ENCODE measurements at regions not wholly inside any gene's neighbourhood (a gene's known extent, or its start where the extent isn't known, plus 50 kb on each side); places are given as distances from the start of the nearest gene placed in this dataset.

DNA sequence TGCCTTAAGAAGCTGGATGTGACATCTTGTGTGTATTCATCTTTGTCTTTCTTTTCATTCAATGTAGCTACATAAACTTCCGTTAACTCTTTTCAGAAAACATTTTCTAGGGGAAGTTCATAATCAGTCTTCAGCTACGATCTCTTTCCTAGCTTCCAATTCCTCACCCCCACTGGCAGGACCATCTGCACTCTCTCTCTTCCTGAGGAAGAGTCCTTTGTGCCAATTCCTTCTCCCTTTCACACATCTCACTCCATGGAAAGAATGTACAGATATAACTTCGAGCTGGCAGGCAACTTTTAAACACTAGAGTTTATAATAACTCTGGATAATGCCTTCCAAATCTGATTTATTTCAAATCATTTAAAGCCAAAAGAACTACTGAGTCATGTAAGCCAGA, 495.7 kb downstream of the GALC start:
- no peak for DNase-seq

DNA sequence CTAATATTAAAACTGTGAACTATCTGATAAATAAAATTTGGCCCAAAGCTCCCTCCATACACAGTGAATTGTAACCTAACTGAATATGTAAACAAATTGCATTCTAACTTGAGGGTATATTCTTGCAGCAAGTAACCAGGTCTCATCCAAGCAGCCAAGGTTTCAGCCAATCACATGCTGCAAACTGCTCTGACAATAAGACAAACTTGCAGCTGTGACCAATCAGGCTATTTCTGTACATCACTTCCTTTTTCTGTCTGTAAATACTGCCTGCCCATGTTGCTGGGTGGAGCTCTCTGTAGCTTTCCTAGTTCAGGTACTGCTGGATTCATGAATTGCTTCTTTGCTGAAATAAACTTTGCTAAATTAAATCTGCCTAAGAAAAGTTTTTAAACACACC, 499.0 kb downstream of the GALC start:
- no peak for DNase-seq

DNA sequence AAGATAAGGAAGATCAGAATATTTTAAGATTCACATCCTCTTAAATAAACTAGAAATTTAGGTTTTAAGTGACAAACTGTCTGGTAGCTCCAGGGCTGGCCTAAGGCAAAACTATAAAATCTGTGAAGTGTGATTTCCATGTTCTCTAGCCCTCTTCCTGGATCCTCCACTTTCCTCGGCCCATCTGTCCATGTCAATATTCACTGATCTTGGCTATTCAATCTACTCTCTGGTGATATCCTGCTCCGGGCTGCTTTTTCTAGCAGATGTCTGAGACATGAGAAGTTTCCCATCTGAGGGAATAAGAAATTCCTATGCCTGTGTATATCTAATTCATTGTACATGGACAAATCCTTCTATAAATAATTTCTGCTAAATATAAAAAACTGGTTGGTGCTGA, 500.4 kb downstream of the GALC start:
- DNase-seq: no peak

DNA sequence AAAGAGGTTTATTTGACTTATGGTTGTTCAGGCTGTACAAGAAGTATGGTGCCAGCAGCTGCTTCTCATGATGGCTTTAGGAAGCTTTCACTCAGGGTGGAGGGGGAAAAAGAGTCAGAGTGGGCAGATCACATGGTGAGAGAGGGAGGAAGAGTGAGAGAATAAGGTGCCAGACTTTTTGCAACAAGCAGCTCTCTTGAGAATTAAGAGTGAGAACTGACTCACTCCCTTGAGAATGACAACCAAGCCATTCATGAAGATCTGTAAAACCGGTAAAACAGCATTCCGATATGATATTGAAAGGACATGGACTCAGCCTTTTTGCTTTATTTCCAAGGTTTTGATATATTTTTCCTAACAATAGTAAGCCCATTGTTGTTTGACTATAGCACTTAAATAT, 501.2 kb downstream of the GALC start:
- no peak for DNase-seq

DNA sequence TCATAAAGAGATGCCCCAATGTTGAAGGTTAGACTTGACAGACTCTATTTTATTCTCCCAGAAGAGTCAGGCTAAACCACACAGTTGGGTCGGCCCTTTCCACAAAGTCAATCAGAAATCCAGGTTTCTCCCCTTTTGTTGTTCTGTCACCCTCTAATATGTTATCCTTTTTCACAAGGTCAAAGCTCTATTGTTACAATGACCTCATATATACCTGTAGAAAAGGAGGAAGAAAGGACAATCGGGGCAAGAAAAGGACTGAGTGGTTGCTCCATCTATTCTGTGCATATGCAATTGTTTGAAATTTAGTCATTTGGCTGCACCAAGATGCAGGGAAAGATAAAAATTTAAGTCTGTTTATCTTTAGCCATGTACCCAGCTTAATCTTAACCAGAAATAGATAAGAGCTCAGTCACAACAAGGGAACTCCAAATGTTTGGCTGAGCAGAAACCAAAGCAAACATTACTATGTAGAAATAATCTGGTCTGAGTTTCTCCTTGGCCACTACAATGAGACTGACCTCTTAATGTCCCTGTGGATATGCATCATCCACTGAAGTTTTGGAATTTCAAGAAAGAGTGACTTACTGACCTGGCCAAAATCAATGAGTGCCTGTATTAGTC, 503.7 kb downstream of the GALC start:
- no peak for DNase-seq

DNA sequence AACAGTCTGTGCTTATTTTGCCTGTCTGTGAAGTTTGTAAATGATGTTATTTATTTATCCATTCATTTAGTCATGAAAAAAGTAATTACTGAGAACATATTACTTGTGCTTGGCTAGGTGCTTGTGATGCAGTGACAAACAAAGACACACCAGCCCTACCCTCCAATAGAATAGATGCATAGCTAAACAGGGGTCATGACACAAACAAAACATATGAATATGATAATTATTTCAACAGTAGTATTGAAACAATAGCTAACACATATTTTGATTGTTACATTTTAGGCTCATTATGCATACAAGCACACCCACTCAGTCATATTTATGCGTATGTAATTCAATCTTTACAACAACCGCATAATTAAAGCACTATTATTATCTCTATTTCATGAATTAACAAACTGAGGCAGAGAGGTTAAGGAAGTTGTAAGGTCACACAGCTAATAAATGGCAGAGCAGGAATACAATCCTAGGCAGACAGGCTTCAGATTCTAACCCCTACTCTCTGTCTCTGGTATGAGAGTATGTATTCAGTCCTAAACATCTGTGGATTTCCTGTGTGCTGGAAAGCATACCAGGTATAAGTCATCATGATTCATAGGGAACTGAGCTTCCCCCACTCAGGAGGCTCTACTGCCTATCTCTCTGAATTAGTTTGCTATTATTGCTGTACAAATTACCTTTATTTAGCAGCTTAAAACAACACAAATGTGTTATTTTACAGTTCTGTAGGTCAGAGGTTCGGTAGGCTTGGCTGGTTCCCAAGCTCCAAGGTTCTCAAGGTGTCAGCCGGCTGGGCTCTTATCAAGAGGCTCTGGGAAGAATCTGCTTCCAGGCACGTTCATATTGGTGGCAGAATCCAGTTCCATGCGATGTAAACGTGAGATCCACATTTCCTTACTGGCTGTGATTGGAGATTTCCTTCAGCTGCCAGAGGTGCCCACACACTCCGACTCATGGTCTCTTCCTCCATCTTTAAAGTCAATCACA, 509.4 kb downstream of the GALC start:
- no peak for DNase-seq

DNA sequence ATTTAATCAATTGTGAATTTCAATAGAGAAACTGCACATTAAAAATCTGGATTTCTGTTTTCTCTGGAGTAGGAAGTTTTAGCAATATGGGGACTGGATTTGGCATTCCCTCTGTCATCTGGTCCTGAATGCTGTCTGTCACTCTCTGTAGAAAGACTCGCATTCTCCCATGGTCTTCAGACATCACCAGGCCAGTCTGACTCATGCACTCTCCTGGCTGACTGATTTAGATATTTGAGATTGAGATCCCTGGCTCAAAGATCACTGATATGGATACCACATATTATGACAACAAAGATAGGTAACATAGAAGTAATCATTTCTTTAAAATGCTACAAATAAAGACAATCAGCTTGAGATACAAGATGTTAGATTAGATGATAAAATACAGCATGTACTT, 524.5 kb downstream of the GALC start:
- DNase-seq: no peak

DNA sequence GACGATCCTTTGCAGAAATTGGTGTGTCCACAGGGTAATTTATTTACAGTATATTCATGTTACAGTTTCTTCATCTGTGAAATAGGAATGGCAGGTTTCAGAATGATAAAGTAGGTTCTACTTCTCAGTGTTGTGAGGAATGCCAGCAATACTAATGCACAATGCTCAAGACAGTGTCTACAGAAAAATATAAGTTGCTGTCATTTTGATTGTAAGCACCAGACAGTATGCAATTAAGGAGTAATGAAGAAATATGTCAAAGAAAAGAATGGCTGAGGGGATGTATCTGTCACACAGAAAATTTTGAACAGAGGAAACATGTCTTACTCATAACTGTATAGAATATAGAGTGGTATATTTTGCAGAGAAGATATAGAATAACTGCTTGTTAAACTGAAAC, 525.4 kb downstream of the GALC start:
- DNase-seq: no peak

DNA sequence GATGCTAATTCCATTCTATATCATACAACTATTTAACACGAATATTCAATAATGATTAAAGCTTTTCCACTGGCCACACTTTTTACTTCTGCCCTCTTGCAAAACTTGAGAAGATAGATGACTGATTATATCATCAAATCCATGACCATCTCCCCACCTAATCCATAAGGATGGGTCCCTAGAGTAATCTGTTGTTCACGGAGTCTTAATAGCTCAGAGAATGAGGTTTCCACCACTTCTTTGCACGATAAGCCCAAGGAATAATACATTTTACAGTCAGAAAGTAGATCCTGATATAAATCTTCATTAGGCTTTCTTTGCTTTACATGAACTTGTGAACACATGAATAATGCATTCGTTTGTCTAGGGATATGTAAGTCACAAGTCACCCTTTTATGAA, 527.2 kb downstream of the GALC start:
- no peak for DNase-seq

DNA sequence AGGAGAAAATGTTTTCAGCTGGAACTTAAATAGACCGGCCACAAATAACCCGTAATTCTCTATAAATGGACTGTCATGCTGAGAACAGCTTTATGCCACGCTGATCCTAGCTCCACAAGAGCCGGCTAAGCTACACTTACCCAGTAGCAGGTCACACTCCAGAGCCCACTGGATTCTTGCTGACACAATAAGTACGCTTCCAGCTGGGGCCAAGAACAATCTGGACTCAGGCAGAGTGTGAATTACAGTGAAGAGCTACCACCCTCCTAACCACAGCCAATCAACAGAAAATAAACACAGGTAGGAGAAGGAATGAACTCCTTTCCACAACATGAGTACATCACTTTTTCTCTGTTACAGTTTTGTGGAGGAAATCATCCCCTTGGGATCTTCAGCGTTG, 531.3 kb downstream of the GALC start:
- no peak for DNase-seq

DNA sequence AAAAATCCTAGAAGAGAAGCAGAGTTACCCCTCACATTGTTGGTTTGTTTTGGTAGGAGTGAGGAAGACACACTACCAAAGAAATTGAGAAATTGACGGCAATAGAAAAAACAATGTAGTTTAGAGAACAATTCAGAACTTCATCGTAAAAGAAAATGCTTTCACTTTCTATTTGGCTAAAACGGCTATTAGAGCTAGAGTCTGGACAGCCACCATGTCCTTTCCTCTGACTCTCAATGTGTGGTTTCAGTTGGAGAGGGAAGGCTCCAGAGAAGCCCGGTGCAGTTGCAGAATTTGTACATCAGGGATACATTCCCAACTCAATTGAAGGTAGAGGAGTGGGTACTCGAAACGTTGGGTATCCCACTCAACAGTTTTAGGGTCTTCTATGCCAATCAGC, 535.3 kb downstream of the GALC start:
- no peak for DNase-seq

DNA sequence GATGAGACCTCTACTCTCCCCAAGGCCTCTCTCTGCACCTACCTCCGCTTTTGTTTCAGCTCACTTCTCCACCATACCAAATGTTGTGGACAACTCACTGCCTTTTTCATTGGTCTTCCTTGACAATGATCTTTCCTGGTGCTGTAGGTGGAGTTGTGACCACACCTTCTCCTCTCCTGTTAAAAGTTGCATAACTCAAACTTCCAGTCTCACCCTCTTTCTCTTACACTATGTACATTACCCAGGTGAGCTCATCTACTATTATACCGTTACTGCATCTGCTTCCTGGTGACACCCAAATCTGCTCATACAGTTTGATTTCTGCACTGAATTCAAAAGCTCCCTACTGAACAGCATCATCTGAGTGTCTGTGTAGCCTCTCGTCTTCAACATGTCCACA, 542.8 kb downstream of the GALC start:
- DNase-seq: no peak

DNA sequence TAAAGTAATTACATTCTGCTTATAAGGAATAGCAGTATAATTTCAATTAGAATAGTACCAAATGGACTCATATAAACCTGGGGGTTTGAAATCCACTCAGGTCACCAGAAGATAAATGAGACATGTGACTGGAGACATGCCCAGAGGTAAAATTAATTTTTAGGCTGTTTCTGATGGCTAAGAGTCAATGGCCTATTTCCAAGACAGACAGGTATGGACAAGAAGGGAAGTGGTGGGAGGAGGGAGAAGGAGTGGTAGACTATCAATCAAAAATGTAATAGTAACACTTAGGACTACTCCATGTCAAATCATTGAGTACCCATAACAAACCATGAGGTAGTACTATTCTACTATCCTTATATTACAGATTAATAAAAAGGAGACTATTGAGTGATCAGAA, 544.0 kb downstream of the GALC start:
- no peak for DNase-seq

DNA sequence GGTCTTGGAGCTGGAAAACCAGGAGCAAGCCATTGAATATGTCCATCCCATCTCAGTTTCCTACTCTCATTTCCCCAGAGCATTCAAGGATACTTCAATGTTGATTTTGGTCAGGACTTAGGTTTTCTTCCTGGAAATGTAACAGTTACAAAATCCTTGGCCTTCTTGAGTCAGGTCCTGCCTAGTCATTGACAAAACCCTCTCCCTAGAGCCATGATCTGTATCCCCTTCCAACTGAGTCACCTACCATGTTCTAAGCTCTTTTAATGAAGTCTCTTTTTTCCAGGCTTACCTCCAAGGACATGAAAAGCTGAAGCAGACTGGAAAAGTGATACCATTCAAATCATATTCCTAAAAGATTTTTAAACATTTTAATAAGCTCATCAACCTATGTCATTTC, 549.2 kb downstream of the GALC start:
- no peak for DNase-seq

DNA sequence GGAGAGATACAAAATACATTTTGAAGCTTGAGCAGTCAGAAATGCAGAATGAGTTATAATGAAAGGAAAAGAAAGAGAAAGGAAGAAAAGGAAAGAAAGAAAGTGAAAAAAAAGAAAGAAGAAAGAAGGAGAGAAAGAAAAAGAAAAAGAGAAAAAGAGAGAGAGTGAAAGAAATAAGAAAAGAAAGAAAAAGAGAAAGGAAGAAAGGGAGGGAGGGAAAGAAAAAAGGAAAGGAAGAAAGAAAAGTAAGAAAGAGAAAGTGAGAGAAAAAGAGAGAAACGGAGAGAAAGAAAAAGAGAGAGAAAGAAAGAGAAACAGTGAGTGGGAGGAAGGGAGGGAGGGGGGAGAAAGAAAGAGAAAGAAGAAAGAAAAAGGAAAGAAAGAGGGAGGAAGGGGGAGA, 549.9 kb downstream of the GALC start:
- no peak for DNase-seq

DNA sequence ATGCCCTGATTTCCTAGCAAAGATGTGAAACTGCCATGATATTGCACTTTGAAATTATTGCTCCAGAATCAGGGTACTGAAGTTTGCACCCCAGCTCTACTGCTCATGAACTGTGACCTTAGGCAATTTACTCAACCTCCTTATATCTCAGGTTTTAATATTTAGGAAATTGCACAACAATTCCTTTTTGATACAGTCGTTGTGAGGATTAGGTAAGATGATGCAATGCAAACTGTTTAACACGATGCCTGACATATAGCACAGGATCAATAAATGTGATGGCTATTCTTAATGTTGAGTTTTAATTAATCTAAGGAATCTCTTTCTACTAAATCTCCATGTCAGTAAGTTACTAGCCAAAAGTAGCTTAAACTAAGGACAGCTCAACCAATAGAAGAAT, 555.8 kb downstream of the GALC start:
- DNase-seq: no peak

DNA sequence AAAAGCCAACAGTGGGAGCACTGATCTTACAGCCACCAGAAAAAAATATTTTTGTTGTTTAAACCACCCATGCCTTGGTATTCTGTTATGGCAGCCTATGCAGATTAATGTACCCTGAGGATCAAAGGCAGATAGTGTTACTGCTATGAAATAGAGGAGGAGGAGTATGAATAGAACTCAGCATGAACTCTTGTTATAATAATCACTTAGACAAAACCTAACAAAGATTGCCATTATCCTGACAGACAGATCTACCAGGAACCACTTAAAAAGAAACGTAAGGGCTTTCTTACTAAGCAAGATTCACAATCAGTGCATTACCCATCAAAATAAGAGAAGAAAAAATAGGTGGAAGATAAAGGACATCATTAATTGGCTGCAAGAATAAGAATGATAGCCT, 558.3 kb downstream of the GALC start:
- no peak for DNase-seq

DNA sequence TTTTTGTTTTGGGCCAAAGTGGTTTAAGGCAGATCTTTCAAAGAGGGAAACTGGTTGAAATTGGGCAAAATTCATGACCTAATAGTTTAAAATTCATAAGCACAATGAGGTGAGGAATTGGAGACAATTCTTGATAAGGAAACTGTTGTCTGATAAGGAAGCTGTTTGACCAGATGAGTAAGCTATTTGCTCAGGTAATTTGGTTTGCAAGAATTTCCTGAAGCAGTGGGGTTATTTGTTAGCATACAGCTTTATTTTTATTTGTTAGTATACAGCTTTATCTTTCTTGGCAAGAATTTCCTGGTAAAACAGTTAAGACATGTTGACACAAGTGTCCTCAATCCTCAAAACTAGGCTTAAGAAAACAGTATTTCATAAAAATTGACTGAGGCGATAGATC, 559.0 kb downstream of the GALC start:
- no peak for DNase-seq

DNA sequence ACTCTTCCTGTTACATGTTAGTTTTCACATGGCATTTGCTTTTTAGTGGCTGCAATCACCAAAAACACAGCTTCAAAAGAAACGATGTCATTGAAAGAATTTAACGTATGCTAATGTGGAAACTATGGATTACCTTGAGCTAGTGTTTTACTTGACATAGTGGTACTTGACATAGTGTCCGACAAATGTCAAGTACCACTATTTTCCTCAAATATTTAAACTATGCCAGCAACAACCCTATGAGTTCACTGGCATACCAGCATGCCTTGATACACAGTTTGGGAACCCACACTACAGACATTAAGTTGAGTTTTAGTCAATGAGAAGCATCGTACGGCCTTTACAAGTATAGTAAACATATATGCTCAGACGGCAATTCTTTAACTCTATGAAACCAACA, 560.3 kb downstream of the GALC start:
- DNase-seq: no peak

DNA sequence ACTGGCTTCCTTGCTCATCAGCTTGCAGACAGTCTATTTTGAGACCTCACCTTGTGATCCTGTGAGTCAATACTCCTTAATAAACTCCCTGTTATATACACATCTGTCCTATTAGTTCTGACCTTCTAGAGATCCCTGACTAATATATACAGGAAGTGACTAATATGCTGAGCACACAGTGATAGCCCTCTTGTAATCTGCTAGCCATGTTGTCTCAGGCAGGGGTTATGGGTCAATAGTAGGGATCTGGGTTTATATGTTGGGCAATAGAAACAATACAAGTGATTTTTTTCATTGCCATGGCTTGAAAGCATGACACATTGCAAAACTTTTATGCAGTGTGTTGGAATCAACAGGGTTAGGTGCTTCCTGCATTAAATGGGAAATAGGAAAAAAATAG, 562.2 kb downstream of the GALC start:
- no peak for DNase-seq

DNA sequence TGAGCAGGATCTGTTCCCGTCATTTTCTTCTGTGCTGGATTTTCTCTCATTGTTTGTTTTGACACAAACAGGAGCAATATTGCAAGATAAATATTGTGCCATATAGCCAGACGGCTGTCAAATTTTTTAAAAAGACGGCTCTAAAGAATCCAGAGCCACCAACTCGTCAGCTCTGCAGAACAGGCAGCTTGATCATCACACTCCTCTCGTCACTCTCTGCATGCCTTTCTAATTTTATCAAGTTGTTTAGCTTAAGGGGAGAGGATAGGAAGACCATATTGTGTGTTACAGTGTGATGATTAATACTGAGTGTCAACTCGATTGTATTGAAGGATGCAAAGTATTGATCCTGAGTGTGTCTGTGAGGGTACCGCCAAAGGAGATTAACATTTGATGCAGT, 562.8 kb downstream of the GALC start:
- no peak for DNase-seq

DNA sequence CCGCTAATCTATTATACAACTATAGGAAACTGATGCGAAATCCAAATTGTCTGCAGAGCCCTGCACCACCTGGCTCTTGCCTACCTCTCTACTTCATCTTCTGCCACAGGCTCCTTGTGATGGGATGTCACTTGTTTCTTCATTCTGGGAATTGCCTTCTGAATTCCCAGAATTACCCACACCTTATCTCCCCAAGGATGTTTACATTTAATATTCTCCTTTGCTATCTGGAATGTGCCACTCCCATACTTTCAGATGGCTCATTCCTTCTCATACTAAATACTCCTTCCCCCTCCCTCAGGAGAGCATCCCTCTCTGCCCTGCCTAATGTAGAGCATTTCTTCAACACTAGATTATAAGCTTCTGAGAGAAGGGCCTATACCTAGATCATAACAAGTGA, 573.1 kb downstream of the GALC start:
- no peak for DNase-seq

DNA sequence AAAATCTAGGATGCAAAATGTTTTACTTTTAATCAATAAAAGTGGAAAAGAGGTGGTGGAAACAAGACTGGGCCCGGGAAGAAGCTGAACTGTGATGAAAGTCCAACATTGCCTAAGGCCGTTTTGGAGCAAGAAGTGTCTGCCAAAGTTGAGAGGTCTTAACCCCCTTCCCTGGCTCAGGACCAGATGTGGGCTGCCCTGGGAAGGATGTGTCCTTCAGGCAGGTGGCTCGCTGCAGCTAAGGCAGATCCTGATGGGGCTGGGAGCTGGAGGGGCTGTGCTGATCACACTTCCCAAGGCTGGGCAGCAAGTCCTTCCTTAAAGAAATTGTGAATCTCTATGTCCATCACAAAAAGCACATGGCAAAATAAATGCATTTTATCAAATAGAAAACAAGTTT, 581.6 kb downstream of the GALC start:
- no peak for DNase-seq

DNA sequence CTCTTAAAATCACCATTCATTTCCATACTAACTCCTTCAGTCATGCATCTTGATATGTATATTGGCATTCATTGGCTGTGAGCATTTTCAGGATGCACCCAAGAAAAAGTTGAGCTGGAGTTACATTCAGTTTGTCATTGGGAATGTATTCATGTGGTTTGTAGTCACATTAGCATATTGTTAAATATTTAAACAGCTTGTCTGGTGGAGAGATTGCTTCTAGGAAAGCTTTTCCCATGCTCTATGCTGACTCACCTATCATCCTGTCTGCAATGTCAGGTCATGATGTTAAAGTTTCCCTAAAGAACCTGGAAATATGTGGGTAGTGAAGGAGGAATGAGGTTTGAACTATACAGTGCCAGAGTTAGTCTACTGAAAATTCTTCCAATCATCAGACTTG, 583.6 kb downstream of the GALC start:
- DNase-seq: no peak

DNA sequence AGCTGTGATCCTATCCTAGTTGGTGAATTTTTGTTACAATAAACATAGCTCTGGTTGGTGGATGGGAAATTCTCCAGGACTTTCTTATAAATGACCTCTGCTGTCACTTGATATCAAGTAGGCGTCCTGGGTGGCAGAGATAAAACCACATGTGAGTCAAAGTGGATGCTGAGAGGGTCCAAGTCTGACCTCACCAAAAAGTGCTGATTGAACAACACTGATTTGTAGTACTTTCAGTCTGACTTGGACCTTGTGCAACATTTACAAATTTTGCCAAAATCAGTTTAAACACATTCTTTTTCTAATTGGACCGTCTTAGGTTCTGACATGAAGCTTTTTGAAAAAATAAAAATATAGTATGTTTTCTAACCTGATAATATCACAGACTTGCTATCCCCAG, 585.6 kb downstream of the GALC start:
- DNase-seq: no peak

Measured in hematopoietic multipotent progenitor cell treated with erythropoietin and hydrocortisone succinate and interleukin-3 and kit ligand, for 8 days (in vitro differentiated cells).